IPS-15b (cell line): ENCODE measurements at regions not wholly inside any gene's neighbourhood (a gene's known extent, or its start where the extent isn't known, plus 50 kb on each side); places are given as distances from the start of the nearest gene placed in this dataset.

Experiments used
- H3K27me3 ChIP-seq: one replicate; pipeline ENCODE4 v1.6.1; 2013; ENCODE audit warnings: low read length; ENCODE audit not compliant: control insufficient read depth, insufficient read depth
- H3K36me3 ChIP-seq: one replicate; pipeline ENCODE4 v1.6.1; 2013; ENCODE audit warnings: low read length; ENCODE audit not compliant: control insufficient read depth, insufficient read depth
- H3K4me1 ChIP-seq: one replicate; pipeline ENCODE4 v1.6.1; 2013; ENCODE audit warnings: mild to moderate bottlenecking, low read length; ENCODE audit not compliant: control insufficient read depth, insufficient read depth
- H3K4me3 ChIP-seq: one replicate; pipeline ENCODE4 v1.5.1; 2013; ENCODE audit warnings: low read depth, low read length
- H3K9ac ChIP-seq: one replicate; pipeline ENCODE4 v1.6.1; 2013; ENCODE audit warnings: low read depth, mild to moderate bottlenecking, low read length
- H3K9me3 ChIP-seq: one replicate; pipeline ENCODE4 v1.6.1; 2013; ENCODE audit warnings: mild to moderate bottlenecking, low read length; ENCODE audit not compliant: control insufficient read depth, insufficient read depth

DNA sequence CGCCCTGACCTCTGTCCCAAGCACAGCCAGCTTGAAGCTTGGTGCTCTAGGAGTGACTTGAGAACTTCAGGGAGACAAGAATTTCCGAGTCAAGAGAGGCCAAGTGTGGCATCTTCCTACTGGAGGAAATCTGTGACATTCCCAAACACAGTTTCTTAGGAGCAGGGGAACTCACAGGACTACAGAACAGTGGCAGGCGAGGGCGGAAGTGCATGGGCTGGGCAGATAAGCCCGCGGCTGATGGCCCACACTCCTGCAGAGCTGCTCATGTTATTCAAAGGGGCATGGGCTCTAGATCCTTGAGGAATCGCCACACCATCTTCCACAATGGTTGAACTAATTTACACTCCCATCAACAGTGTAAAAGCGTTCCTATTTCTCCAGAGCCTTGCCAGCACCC, 168.8 kb downstream of the KATNAL1 start:
- H3K36me3 ChIP-seq = no peaks in the 10 kb centered on the region
- H3K27me3 ChIP-seq = no peaks in the 10 kb centered on the region
- H3K9ac ChIP-seq = no peak overlapping the region
- no peak overlapping the region for H3K4me3 ChIP-seq
- no peaks in the 10 kb centered on the region for H3K4me1 ChIP-seq
- no peaks in the 10 kb centered on the region for H3K9me3 ChIP-seq

DNA sequence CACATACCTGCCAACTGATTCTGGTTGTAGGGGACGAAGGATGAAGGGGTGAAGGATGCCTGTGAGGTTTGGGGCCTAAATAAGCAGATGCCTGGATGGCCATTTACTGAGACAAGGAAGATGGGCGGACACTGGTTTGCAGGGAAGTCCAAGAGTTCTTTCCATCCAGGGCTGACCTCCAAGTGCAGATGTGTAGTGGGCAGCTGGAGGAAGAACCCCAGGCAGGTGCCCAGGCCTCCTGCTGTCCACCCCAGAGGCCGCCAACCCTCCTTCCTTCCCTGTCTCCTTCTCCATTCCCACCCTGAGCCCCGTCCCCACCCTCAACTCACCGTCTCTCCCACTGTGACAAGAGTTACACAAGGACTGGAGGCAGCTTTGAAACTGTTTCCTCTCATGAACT, 171.5 kb downstream of the KATNAL1 start:
- Histone ChIP-seq H3K4me1 (no peaks in the 10 kb centered on the region), H3K9me3 (no peaks in the 10 kb centered on the region), H3K9ac (no peak overlapping the region), H3K4me3 (no peak overlapping the region), H3K36me3 (no peaks in the 10 kb centered on the region), H3K27me3 (no peaks in the 10 kb centered on the region)

DNA sequence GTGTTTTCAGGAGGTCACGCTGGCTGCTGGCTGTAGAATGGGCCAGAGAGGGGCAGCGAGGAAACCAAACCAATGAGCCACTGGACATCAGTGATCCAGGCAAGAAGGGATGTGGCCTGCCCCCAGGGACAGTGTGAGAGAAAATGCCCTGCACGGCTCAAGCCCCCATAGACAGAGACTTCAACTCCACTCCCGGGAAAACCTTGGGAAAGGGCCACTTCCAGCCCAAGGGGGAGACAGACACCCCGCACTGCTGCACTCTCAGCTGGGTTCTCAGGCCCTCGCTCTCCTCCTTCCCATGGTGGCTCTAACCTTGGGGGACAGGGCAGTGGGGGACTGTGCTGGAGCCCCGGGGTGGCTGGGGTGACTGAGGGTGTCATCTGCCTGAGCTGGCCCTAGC, 172.0 kb downstream of the KATNAL1 start:
- Histone ChIP-seq H3K36me3 (no peaks in the 10 kb centered on the region), H3K4me1 (no peaks in the 10 kb centered on the region)

DNA sequence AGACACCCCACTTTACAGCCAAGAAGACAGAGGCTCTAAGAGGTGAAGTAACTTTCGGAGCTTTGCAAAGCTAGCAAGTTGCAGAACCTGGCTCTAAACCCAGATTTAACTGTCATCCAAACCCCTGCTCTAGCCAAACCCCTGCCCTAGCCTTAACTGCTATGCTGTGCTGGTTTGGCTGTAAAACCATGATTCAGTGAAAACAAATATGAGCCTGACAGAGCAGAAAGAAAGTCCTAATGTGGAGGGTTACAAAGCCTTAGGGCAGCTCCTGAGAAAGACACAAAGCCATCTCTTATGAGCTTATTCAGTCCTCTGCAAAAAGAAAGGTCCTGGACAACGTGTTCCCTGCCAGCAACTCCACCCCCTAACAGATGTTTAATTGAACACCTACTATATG, 172.8 kb downstream of the KATNAL1 start:
- H3K4me1 ChIP-seq = no peaks in the 10 kb centered on the region
- no peak overlapping the region for H3K4me3 ChIP-seq
- H3K9ac ChIP-seq = no peak overlapping the region
- no peaks in the 10 kb centered on the region for H3K36me3 ChIP-seq
- H3K27me3 ChIP-seq = no peaks in the 10 kb centered on the region
- no peaks in the 10 kb centered on the region for H3K9me3 ChIP-seq

More for the DNA sequence above, 172.0 kb downstream of the KATNAL1 start:
- no peak overlapping the region for H3K9ac ChIP-seq
- no peak overlapping the region for H3K4me3 ChIP-seq
- no peaks in the 10 kb centered on the region for H3K9me3 ChIP-seq
- H3K27me3 ChIP-seq = no peaks in the 10 kb centered on the region

DNA sequence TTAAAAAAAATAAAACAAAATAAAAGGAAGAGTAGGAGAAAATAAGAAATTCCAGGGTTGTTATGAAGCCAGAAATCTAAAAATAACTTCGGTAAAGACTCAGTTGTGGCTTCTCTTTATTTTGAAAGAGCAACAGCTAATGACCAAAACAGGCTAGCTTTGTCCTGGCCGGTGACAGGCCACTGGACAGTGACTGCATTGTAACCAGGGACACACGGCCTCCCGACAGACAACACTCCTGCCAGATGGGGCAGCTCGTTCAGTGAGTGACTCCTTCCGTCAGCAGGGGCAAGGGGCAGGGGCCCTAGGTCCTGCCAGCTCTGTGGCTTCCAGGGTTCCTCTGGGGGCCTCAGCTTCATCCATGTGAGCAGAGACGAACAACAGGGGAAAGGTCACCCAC, 173.4 kb downstream of the KATNAL1 start:
- H3K36me3 ChIP-seq = no peaks in the 10 kb centered on the region
- no peaks in the 10 kb centered on the region for H3K9me3 ChIP-seq
- no peaks in the 10 kb centered on the region for H3K27me3 ChIP-seq
- H3K4me3 ChIP-seq = no peak overlapping the region
- no peak overlapping the region for H3K9ac ChIP-seq
- no peaks in the 10 kb centered on the region for H3K4me1 ChIP-seq

DNA sequence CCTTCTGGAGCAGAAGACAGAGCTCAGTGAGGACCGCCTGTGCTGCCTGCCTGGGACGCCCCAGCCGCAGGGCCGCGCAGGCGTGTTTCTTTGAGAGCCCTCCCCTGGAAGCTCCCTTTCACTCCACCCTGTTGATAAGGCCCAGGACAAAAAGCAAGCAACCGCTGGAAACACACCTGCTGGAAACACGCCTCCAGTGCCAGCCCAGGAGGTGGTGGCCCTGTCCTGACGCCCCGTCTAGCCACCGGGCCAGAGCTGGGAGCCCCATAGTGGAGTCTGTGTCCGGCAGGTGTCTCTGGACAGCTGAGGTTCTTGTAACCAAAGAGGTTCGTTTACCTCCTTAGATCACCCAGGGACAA, 173.8 kb downstream of the KATNAL1 start:
- H3K9me3 ChIP-seq = no peaks in the 10 kb centered on the region
- H3K4me3 ChIP-seq = no peak overlapping the region
- H3K9ac ChIP-seq = no peak overlapping the region
- no peaks in the 10 kb centered on the region for H3K36me3 ChIP-seq
- H3K4me1 ChIP-seq = no peaks in the 10 kb centered on the region
- H3K27me3 ChIP-seq = no peaks in the 10 kb centered on the region

GRCh38 chr13:30132623-30133553, 174.5 kb downstream of the KATNAL1 start:
- Histone ChIP-seq H3K36me3 (no peaks in the 10 kb centered on the region), H3K4me1 (no peaks in the 10 kb centered on the region), H3K27me3 (no peaks in the 10 kb centered on the region), H3K9me3 (no peaks in the 10 kb centered on the region), H3K9ac (no peak overlapping the region), H3K4me3 (no peak overlapping the region)

DNA sequence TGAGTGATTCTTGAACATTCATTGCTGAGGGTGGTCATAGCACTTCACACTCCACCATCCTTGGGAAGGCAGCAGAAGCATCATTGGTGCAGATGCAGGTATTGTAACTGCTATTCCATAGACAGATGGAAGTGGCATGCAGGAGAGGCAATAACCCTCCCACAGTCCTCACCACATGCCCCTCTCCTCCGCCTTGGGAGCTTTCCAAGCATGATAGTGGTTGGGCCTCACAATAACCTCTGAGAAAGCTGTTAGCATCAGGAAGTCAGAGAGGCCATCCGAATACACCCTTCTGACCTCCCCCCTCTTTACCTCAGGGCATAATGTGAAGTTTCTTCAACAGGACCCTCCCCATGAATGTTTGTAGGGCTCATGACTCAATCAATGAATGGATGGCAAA, 177.9 kb downstream of the KATNAL1 start:
- H3K4me1 ChIP-seq = no peaks in the 10 kb centered on the region
- no peak overlapping the region for H3K4me3 ChIP-seq
- no peaks in the 10 kb centered on the region for H3K9me3 ChIP-seq
- H3K9ac ChIP-seq = no peak overlapping the region
- H3K36me3 ChIP-seq = no peaks in the 10 kb centered on the region
- no peaks in the 10 kb centered on the region for H3K27me3 ChIP-seq

GRCh38 chr13:30128591-30128990, 178.8 kb downstream of the KATNAL1 start:
- H3K9me3 ChIP-seq = no peaks in the 10 kb centered on the region
- H3K27me3 ChIP-seq = no peaks in the 10 kb centered on the region
- no peak overlapping the region for H3K9ac ChIP-seq
- H3K4me1 ChIP-seq = no peaks in the 10 kb centered on the region
- H3K4me3 ChIP-seq = no peak overlapping the region
- H3K36me3 ChIP-seq = no peaks in the 10 kb centered on the region

DNA sequence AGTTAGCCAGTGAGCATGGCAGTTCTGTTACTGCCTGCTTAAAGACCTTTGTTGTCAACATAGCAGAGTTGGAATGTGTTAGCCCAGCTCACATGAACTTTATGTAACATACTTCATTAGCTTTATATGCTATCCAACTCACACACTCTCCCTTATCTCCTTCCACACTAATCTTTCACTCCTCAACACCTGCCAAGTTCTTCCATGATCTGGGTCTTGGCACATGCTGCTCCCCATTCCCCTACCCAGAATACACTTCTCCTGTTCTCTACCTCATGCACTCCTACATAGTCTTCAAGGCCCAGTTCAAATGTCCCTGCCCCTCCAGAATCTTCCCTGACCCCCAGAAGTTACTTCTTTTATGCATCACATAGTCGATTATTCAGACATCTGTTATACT, 179.3 kb downstream of the KATNAL1 start:
- Histone ChIP-seq H3K9ac (no peak overlapping the region), H3K9me3 (no peaks in the 10 kb centered on the region), H3K4me1 (no peaks in the 10 kb centered on the region), H3K27me3 (no peaks in the 10 kb centered on the region), H3K4me3 (no peak overlapping the region), H3K36me3 (no peaks in the 10 kb centered on the region)

DNA sequence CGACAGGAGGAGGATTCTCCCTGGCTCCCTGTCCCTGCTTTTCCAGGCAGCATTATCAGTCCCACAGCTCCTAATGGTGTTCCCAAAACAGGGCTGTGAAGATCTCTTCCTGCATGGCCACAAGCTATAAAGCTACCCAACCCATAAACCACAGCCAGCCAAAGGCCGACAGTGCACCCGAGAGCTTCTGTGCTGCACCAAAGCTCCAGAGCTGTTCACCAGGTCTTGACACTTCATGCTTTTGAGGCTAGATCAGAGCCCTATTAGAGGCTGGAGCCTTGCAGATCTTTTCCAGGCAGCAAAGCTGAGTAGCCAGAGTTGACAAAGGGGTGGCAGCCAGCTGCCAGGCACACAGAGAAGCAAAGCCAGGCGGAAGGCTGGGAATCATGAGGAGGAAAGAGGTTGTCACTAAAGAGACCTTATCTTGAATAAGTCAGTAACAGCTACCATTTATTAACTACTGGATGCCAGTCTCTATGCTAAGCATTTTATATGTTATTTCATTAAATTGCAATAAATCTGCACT, 180.4 kb downstream of the KATNAL1 start:
- H3K9ac ChIP-seq = no peak overlapping the region
- no peaks in the 10 kb centered on the region for H3K27me3 ChIP-seq
- H3K4me3 ChIP-seq = no peak overlapping the region
- no peaks in the 10 kb centered on the region for H3K4me1 ChIP-seq
- H3K9me3 ChIP-seq = no peaks in the 10 kb centered on the region
- no peaks in the 10 kb centered on the region for H3K36me3 ChIP-seq

GRCh38 chr13:30125422-30126073, 181.8 kb downstream of the KATNAL1 start:
- Histone ChIP-seq H3K27me3 (no peaks in the 10 kb centered on the region), H3K4me1 (no peaks in the 10 kb centered on the region), H3K9me3 (no peaks in the 10 kb centered on the region), H3K9ac (no peak overlapping the region), H3K4me3 (no peak overlapping the region), H3K36me3 (no peaks in the 10 kb centered on the region)
